Gastrocnemius medialis (tissue), 4 donors: ENCODE measurements at regions not wholly inside any gene's neighbourhood (a gene's known extent, or its start where the extent isn't known, plus 50 kb on each side); places are given as distances from the start of the nearest gene placed in this dataset.

ENCODE experiments used
- ATAC-seq, 2 donors: fragments of 150-250 bp; one replicate each; pipeline ENCODE4 v1.9.1; 2016
- DNase-seq, 2 donors: peaks; one replicate each; pipeline ENCODE4 v3.0.0-alpha.2; 2019
- H3K27ac ChIP-seq, 4 donors: fragments of 200-600 bp; sonication (generic); 1 replicate in 1 of 4; 2 replicates in 3 of 4; pipeline ENCODE4 v1.5.1; 2016 to 2018; ENCODE audit warnings: mild to moderate bottlenecking in 2 of 4, moderate library complexity in 1 of 4
- H3K27me3 ChIP-seq, 3 donors: fragments of 200-600 bp; sonication (generic) in 2 of 3; 1 replicate in 1 of 3; 2 replicates in 2 of 3; pipeline versions ENCODE4 v1.5.1 to v1.6.0; 2016 to 2019; ENCODE audit warnings: mild to moderate bottlenecking in 1 of 3, moderate library complexity in 1 of 3
- H3K36me3 ChIP-seq, 2 donors: fragments of 200-600 bp; sonication (generic) in 1 of 2; one replicate each; pipeline ENCODE4 v1.5.1; 2017 to 2018
- H3K4me1 ChIP-seq, 2 donors: fragments of 200-600 bp; sonication (generic) in 1 of 2; one replicate each; pipeline ENCODE4 v1.5.1; 2016 to 2017; ENCODE audit warnings: mild to moderate bottlenecking in 2 of 2
- H3K4me3 ChIP-seq, 4 donors: fragments of 200-600 bp; sonication (generic) in 3 of 4; 1 replicate in 1 of 4; 2 replicates in 3 of 4; pipeline ENCODE4 v1.5.1; 2016 to 2019; ENCODE audit warnings: mild to moderate bottlenecking in 2 of 4
- H3K9me3 ChIP-seq, 3 donors: fragments of 200-600 bp; sonication (generic) in 2 of 3; 1 replicate in 1 of 3; 2 replicates in 2 of 3; pipeline ENCODE4 v1.5.1; 2016 to 2019
- CTCF ChIP-seq, 5 experiments: fragments of 450-650 bp in 3 of 5; fragments of 200-600 bp in 2 of 5; sonication (generic) in 2 of 5; IDR thresholded peaks in 4 of 5; conservative IDR thresholded peaks in 1 of 5; 1 replicate in 4 of 5; 2 replicates in 1 of 5; pipeline ENCODE4 v1.5.1; 2016 to 2019; ENCODE audit warnings: antibody characterized with exemption in 5 of 5, mild to moderate bottlenecking in 3 of 5, moderate library complexity in 3 of 5
- POLR2A ChIP-seq, 2 donors: fragments of 450-650 bp; IDR thresholded peaks; one replicate each; pipeline ENCODE4 v1.6.1; 2017; ENCODE audit warnings: antibody characterized with exemption in 2 of 2, mild to moderate bottlenecking in 2 of 2, moderate library complexity in 2 of 2
- in situ Hi-C, 4 donors: fragments of 200-750 bp; cut with MboI; loops; one replicate each; pipeline versions ENCODE4 v1.15.0 to v1.8.0; 2017; ENCODE audit warnings: low sequenced_read_pairs in 4 of 4
- intact Hi-C: fragments of 100-400 bp; cut with DNase I; formaldehyde crosslinking; loops from one replicate; pipeline ENCODE4 v1.15.1; 2023; ENCODE audit warnings: low total_unique reads

GRCh38 chr2:241924069-241924908 lies 54.8 kb downstream of the RTP5 start:
- DNase-seq (no peak), ATAC-seq (no peak)
- Histone ChIP-seq H3K36me3 (no peaks in the 10 kb centered on the region), H3K27ac (no peak overlapping the region), H3K4me3 (no peak overlapping the region), H3K4me1 (no peaks in the 10 kb centered on the region), H3K27me3 (no peaks in the 10 kb centered on the region), H3K9me3 (no peaks in the 10 kb centered on the region)
- intact Hi-C loops = no loop called here
- in situ Hi-C loops = no loop called here
- no peak for TF ChIP-seq CTCF (IDR thresholded peaks at IDR 0.05 in 4 of 5, conservative IDR thresholded peaks at IDR 0.05 in 1 of 5)
- TF ChIP-seq POLR2A (IDR thresholded peaks at IDR 0.05) = no peak

GRCh38 chr2:241924909-241925250 lies 55.4 kb downstream of the RTP5 start:
- H3K27me3 ChIP-seq = no peaks in the 10 kb centered on the region
- intact Hi-C loops = no loop called here
- ATAC-seq (no peak), DNase-seq (no peak)
- H3K4me3 ChIP-seq = no peak overlapping the region
- no peaks in the 10 kb centered on the region for H3K36me3 ChIP-seq
- H3K27ac ChIP-seq = no peak overlapping the region
- TF ChIP-seq POLR2A (IDR thresholded peaks at IDR 0.05) (no peak), CTCF (IDR thresholded peaks at IDR 0.05 in 4 of 5, conservative IDR thresholded peaks at IDR 0.05 in 1 of 5) (no peak)
- no peaks in the 10 kb centered on the region for H3K9me3 ChIP-seq
- in situ Hi-C loops = no loop called here
- no peaks in the 10 kb centered on the region for H3K4me1 ChIP-seq

GRCh38 chr2:241925277-241925676 lies 55.7 kb downstream of the RTP5 start:
- H3K36me3 ChIP-seq = no peaks in the 10 kb centered on the region
- in situ Hi-C loops (no loop called here), intact Hi-C loops (no loop called here)
- no peak for TF ChIP-seq POLR2A (IDR thresholded peaks at IDR 0.05)
- no peak for TF ChIP-seq CTCF (IDR thresholded peaks at IDR 0.05 in 4 of 5, conservative IDR thresholded peaks at IDR 0.05 in 1 of 5)
- H3K27me3 ChIP-seq = no peaks in the 10 kb centered on the region
- no peak overlapping the region for H3K4me3 ChIP-seq
- H3K9me3 ChIP-seq = no peaks in the 10 kb centered on the region
- H3K4me1 ChIP-seq = no peaks in the 10 kb centered on the region
- no peak for ATAC-seq
- no peak overlapping the region for H3K27ac ChIP-seq
- DNase-seq = no peak

GRCh38 chr2:241925821-241926441 lies 56.4 kb downstream of the RTP5 start:
- H3K4me1 ChIP-seq = no peaks in the 10 kb centered on the region
- H3K36me3 ChIP-seq = no peaks in the 10 kb centered on the region
- ATAC-seq (no peak), DNase-seq (no peak)
- no peak overlapping the region for H3K27ac ChIP-seq
- no peaks in the 10 kb centered on the region for H3K27me3 ChIP-seq
- intact Hi-C loops (no loop called here), in situ Hi-C loops (no loop called here)
- H3K4me3 ChIP-seq = no peak overlapping the region
- no peaks in the 10 kb centered on the region for H3K9me3 ChIP-seq
- no peak for TF ChIP-seq POLR2A (IDR thresholded peaks at IDR 0.05)
- TF ChIP-seq CTCF (IDR thresholded peaks at IDR 0.05 in 4 of 5, conservative IDR thresholded peaks at IDR 0.05 in 1 of 5) = no peak
